ENCODE measurements at regions not wholly inside any gene's neighbourhood (a gene's known extent, or its start where the extent isn't known, plus 50 kb on each side); places are given as distances from the start of the nearest gene placed in this dataset.

- Histone ChIP-seq H3K27ac (ENCODE audit: low read depth, low read length) (no peak overlapping the region), H3K9ac (ENCODE audit: low read length) (no peak overlapping the region), H2AFZ (ENCODE audit: low read depth, low read length) (no peak overlapping the region), H3K9me3 (ENCODE audit: insufficient read depth, low read depth, low read length) (no peaks in the 10 kb centered on the region), H3K36me3 (ENCODE audit: insufficient read depth, low read length) (no peaks in the 10 kb centered on the region), H3K4me1 (ENCODE audit: insufficient read depth, low read length) (no peaks in the 10 kb centered on the region), H3K4me3 (ENCODE audit: insufficient read depth, low read depth, low read length) (no peak overlapping the region), H3K79me2 (ENCODE audit: insufficient read depth, low read length) (no peaks in the 10 kb centered on the region), H4K20me1 (ENCODE audit: insufficient read depth, low read length) (no peaks in the 10 kb centered on the region), H3K27me3 (ENCODE audit: insufficient read depth, low read length) (peaks cover 30% of the 10 kb centered on the region), H3K4me2 (ENCODE audit: low read length) (no peak overlapping the region)
- Mint-ChIP-seq H3K4me1 (ENCODE audit: low read depth, unreplicated experiment) (no peaks in the 10 kb centered on the region), H3K36me3 (ENCODE audit: low read depth, unreplicated experiment) (peaks cover 5% of the 10 kb centered on the region), H3K4me3 (ENCODE audit: unreplicated experiment) (no peak overlapping the region), H3K27ac (ENCODE audit: unreplicated experiment) (no peak overlapping the region), H3K27me3 (ENCODE audit: low read depth, unreplicated experiment) (peaks cover 59% of the 10 kb centered on the region), H3K9me3 (ENCODE audit: unreplicated experiment) (peaks cover 9% of the 10 kb centered on the region)
- FAIRE-seq (no peak), DNase-seq (ENCODE audit: low read depth) (no peak)
- TF ChIP-seq CTCF (IDR thresholded peaks at IDR 0.05; ENCODE audit: insufficient read depth, low read depth, low read length): no peak
- TF ChIP-seq EZH2 (IDR thresholded peaks at IDR 0.05; ENCODE audit: insufficient read depth, low read length): no peak
Observed at GRCh38 chr12:132418393-132418925, 71.5 kb upstream of the FBRSL1 start.

- Histone ChIP-seq H3K27ac (ENCODE audit: low read depth, low read length) (no peak overlapping the region), H3K79me2 (ENCODE audit: insufficient read depth, low read length) (no peaks in the 10 kb centered on the region), H3K36me3 (ENCODE audit: insufficient read depth, low read length) (no peaks in the 10 kb centered on the region), H2AFZ (ENCODE audit: low read depth, low read length) (no peak overlapping the region), H3K9ac (ENCODE audit: low read length) (no peak overlapping the region), H4K20me1 (ENCODE audit: insufficient read depth, low read length) (no peaks in the 10 kb centered on the region), H3K27me3 (ENCODE audit: insufficient read depth, low read length) (peaks cover 30% of the 10 kb centered on the region), H3K9me3 (ENCODE audit: insufficient read depth, low read depth, low read length) (no peaks in the 10 kb centered on the region), H3K4me2 (ENCODE audit: low read length) (no peak overlapping the region), H3K4me3 (ENCODE audit: insufficient read depth, low read depth, low read length) (no peak overlapping the region), H3K4me1 (ENCODE audit: insufficient read depth, low read length) (no peaks in the 10 kb centered on the region)
- no peak overlapping the region for H3K4me3 Mint-ChIP-seq (ENCODE audit: unreplicated experiment)
- H3K36me3 Mint-ChIP-seq (ENCODE audit: low read depth, unreplicated experiment): peaks cover 5% of the 10 kb centered on the region
- H3K9me3 Mint-ChIP-seq (ENCODE audit: unreplicated experiment): peaks cover 9% of the 10 kb centered on the region
- no peak overlapping the region for H3K27ac Mint-ChIP-seq (ENCODE audit: unreplicated experiment)
- FAIRE-seq: no peak
- peaks cover 54% of the 10 kb centered on the region for H3K27me3 Mint-ChIP-seq (ENCODE audit: low read depth, unreplicated experiment)
- no peaks in the 10 kb centered on the region for H3K4me1 Mint-ChIP-seq (ENCODE audit: low read depth, unreplicated experiment)
- TF ChIP-seq CTCF (IDR thresholded peaks at IDR 0.05; ENCODE audit: insufficient read depth, low read depth, low read length) (no peak), EZH2 (IDR thresholded peaks at IDR 0.05; ENCODE audit: insufficient read depth, low read length) (no peak)
- DNase-seq (ENCODE audit: low read depth): no peak
Observed at GRCh38 chr12:132417741-132418140, 72.2 kb upstream of the FBRSL1 start.

- Histone ChIP-seq H3K4me3 (ENCODE audit: insufficient read depth, low read depth, low read length) (no peak overlapping the region), H3K79me2 (ENCODE audit: insufficient read depth, low read length) (no peaks in the 10 kb centered on the region), H3K9ac (ENCODE audit: low read length) (no peak overlapping the region), H3K4me1 (ENCODE audit: insufficient read depth, low read length) (no peaks in the 10 kb centered on the region), H3K27me3 (ENCODE audit: insufficient read depth, low read length) (peaks cover 24% of the 10 kb centered on the region), H4K20me1 (ENCODE audit: insufficient read depth, low read length) (no peaks in the 10 kb centered on the region), H3K9me3 (ENCODE audit: insufficient read depth, low read depth, low read length) (no peaks in the 10 kb centered on the region), H3K27ac (ENCODE audit: low read depth, low read length) (no peak overlapping the region), H2AFZ (ENCODE audit: low read depth, low read length) (no peak overlapping the region), H3K4me2 (ENCODE audit: low read length) (no peak overlapping the region), H3K36me3 (ENCODE audit: insufficient read depth, low read length) (no peaks in the 10 kb centered on the region)
- FAIRE-seq (no peak), DNase-seq (ENCODE audit: low read depth) (no peak)
- no peak for TF ChIP-seq CTCF (IDR thresholded peaks at IDR 0.05; ENCODE audit: insufficient read depth, low read depth, low read length)
- no peak for TF ChIP-seq EZH2 (IDR thresholded peaks at IDR 0.05; ENCODE audit: insufficient read depth, low read length)
- no peak overlapping the region for H3K4me3 Mint-ChIP-seq (ENCODE audit: unreplicated experiment)
- no peaks in the 10 kb centered on the region for H3K4me1 Mint-ChIP-seq (ENCODE audit: low read depth, unreplicated experiment)
- peaks cover 5% of the 10 kb centered on the region for H3K36me3 Mint-ChIP-seq (ENCODE audit: low read depth, unreplicated experiment)
- peaks cover 45% of the 10 kb centered on the region for H3K27me3 Mint-ChIP-seq (ENCODE audit: low read depth, unreplicated experiment)
- peaks cover 9% of the 10 kb centered on the region for H3K9me3 Mint-ChIP-seq (ENCODE audit: unreplicated experiment)
- H3K27ac Mint-ChIP-seq (ENCODE audit: unreplicated experiment): no peak overlapping the region
Observed at GRCh38 chr12:132416827-132417226, 73.1 kb upstream of the FBRSL1 start.

All from astrocyte (in vitro differentiated cells and primary cell).